ENCODE measurements at regions not wholly inside any gene's neighbourhood (a gene's known extent, or its start where the extent isn't known, plus 50 kb on each side); places are given as distances from the start of the nearest gene placed in this dataset.

DNA sequence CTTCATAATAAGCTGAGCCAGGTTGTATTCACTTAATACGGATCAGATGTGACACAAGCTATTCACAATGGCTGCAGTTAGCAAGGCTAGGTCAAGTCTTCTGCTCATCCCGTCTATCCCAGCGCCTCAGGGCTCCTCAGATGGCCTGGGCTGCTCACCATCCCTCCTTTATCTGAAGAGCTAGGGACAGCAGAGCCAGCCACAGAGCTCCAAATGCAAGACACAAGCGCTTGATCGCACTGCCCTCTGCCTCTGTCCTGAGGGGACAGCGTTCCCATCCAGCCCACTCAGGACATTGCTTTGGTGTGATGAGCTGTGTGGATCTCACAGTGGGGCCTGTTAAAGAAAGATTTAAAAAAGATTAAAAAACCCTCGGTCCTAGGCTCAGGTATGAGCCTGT lies 254.4 kb upstream of the HS6ST1 start:
- TF ChIP-seq, protein P1, sequence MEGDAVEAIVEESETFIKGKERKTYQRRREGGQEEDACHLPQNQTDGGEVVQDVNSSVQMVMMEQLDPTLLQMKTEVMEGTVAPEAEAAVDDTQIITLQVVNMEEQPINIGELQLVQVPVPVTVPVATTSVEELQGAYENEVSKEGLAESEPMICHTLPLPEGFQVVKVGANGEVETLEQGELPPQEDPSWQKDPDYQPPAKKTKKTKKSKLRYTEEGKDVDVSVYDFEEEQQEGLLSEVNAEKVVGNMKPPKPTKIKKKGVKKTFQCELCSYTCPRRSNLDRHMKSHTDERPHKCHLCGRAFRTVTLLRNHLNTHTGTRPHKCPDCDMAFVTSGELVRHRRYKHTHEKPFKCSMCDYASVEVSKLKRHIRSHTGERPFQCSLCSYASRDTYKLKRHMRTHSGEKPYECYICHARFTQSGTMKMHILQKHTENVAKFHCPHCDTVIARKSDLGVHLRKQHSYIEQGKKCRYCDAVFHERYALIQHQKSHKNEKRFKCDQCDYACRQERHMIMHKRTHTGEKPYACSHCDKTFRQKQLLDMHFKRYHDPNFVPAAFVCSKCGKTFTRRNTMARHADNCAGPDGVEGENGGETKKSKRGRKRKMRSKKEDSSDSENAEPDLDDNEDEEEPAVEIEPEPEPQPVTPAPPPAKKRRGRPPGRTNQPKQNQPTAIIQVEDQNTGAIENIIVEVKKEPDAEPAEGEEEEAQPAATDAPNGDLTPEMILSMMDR (CRISPR knock-in tag; IDR thresholded peaks at IDR 0.05): no peak
- TF ChIP-seq ZNF546 (CRISPR knock-in tag; conservative IDR thresholded peaks at IDR 0.05): no peak
- TF ChIP-seq NFRKB (IDR thresholded peaks at IDR 0.05): no peak
- TF ChIP-seq JUNB (CRISPR knock-in tag; IDR thresholded peaks at IDR 0.05; ENCODE audit: borderline replicate concordance): no peak
- TF ChIP-seq TRIM24 (CRISPR knock-in tag; IDR thresholded peaks at IDR 0.05): no peak
